NCI-H748 treated with DMSO at 0.1 percent for 48 hours (cell line): ENCODE measurements at regions not wholly inside any gene's neighbourhood (a gene's known extent, or its start where the extent isn't known, plus 50 kb on each side); places are given as distances from the start of the nearest gene placed in this dataset.

Experiments used
- DNase-seq: peaks from one replicate; lab custom pipeline; 2025; lab: John Stamatoyannopoulos, UW

DNA sequence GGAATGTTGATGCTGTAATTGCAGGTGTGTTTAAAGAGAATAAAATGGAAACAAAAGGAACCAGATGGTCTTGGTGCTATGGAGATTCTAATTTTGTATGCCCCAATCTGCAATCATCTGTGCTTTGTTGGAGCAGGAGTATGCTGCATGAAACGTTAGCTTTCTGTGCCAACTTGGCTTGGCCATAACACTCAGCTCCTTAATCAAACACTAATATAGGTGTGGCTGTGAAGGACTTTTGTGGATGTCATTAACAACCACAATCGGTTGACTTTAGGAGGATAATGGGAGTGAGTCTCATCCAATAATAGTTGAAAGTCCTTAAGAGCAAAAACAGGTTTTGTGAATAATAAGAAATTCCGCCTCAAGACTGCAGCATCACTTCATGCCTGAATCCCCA lies 399.2 kb downstream of the NLGN4X start:
- DNase-seq: peak; percentile 43

DNA sequence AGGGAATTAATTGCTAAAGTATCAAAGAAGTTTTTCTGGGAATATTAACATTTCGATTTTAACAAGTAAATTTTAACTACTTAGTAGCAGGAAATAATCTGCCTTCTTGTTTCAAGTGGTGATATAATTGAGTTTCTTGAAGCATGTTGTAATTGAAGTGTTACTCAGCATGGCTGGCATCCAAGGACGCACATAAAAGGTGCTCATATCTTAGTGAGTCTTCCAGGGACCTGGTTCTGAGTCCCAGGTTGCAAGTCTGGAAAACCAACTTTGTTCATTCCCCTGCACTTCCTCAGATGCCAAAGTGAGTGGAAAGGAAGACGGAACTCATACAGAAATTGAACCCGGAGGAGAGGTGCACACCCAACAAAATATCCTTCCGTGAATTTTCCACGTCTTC lies 399.6 kb downstream of the NLGN4X start:
- DNase-seq: no peak

DNA sequence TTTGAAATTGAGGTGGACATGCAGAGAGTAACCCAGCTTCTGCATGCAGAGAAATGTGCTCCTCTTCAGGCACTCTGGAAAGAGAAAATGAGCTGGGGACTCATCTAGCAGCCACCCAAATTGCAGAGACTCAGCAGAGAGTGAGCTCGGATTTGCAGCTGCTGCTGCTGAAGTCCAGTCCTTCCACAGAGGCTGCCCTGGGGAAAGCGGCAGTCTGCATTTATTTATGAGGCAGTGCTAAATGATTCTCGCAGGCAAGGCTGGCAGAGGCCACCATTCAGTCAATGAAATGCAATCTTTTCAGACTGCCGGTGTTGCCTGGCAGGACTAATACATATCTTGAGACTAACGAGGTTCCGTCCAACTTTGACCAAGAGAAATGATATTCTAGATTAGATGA lies 404.8 kb downstream of the NLGN4X start:
- DNase-seq: peak; percentile 27

DNA sequence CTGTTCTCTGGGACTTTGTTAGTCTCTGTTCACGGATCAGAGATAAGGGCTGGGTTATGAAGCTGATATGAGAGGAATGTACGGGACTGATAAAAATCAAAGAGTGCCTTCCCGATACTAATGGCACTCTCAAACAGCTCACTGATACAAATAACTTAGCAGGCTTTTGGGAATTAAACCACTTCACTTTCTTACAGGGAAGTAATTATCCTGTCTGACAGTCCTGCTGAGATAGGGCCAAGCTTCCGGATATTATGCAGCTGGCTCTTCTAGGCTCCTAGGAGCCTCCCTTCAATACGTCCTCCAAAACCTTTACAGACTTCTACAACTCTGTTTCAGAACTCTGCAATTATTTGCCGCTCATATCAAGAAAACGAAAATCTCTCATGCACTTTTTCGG lies 418.0 kb downstream of the NLGN4X start:
- DNase-seq: no peak

DNA sequence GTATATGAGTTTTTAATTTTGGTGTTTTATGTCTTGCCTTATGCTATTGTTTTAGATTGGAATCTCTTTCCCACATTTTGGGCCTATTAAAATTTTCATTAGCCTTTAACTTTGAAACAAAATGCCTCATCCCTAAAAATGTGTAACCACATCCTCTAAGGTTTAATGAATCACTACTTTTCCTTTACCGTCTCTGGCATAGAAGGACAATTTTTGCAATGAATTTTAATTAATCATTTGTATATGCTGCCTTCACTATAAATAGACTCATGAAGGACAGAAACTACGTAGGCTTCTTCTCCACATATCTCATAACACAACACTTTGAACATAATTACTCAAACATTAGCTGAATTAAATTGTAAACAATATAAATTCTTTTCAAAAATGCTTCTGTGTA lies 421.5 kb downstream of the NLGN4X start:
- no peak for DNase-seq

DNA sequence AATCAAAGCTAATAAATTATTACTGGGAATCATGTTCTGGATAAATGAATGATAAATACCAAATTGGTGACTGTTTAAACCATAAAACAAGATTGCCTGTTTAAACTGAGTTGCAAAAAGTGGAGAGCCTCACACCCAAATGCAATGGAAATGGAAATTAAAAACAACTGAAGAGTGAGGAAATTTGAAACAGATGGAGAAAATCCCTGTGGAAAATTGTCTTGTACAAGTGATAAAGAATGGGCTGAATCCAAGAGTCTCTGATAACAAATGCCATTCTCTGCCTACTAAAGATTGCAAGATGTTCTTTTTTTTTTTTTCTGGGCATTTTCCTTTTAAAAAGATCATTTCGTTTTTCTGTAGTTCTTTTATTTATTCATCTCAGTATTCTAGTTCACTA lies 426.3 kb downstream of the NLGN4X start:
- DNase-seq: no peak

DNA sequence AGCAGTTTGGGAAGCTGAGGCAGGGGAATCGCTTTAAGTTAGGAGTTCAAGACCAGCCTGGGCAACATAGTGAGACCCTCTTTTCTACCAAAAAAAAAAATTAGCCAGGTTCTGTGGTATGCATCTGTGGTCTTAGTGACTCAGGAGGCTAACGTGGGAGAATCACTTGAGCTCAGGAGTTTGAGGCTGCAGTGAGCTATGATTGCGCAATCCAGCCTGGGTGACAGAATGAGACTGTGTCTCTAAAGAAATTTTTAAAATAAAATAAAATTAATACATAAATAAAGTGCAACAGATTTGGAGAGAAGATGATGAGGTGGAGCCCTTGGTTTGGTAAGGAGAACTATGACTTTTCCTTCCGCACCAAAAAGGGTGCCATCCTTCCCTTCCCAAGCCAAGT lies 436.9 kb downstream of the NLGN4X start:
- no peak for DNase-seq

DNA sequence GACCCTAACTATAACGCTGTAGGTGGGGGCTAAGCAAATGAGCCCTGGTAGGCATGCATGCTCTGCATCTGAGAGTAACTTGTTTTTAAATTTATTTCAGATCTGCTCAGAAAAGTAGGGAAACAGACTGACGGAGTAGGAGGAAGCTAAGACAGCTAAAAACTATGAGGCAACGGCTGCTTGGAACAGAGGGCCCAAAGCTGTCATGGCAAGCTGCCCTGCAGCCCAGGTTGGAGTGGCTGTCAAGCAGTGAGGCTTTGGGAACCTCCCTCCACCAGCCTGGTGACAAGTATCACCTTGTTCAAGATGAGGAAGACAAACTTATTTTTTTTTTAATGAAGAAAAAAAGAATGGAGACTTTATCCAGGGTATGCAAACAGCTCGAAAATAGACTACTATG lies 439.8 kb downstream of the NLGN4X start:
- DNase-seq: no peak

DNA sequence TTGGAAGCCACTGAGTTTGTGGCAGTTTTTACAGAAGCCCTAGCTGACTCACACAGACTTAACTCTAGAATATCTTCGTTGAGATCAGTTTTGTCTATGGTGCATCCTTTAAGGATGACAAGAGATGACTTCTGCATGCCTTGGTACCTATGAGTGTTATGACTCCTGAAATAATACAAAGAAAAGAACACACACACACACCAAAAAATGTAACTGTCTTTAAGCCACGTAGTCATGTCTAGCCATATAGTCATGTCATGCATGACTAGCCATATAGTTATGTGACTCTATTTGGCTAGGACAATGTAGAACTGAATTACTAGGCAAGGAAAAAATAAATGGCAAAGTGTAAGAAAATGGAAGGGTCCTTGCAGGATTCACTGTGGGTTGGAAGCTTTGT lies 447.8 kb downstream of the NLGN4X start:
- no peak for DNase-seq

DNA sequence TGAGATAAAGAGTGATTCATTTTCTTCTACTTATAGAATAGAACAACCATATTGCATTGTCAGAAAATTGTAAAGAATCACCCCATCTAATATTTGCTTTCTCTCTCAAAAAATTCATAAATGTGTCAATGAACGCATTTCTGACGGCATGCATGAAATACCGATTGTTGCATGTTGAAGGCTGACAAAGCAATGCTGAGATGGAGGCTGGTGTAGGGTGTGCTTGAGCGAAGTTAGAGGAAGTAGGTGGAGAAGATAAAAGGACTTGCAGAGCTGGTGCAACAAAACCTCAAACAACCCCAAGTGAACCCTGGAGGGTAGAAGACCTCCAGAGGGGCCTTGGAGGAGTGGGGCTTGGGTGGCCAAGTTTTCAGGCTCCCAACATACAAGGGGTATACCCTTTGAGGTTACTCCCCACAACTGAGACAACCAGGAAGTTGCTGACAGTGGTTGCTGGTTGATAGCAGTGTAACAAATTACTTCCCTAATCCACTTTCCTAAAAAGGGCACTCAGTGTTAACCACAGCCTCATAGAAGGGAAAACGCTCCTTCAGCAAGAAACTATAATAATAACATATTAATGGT lies 452.7 kb downstream of the NLGN4X start:
- no peak for DNase-seq

DNA sequence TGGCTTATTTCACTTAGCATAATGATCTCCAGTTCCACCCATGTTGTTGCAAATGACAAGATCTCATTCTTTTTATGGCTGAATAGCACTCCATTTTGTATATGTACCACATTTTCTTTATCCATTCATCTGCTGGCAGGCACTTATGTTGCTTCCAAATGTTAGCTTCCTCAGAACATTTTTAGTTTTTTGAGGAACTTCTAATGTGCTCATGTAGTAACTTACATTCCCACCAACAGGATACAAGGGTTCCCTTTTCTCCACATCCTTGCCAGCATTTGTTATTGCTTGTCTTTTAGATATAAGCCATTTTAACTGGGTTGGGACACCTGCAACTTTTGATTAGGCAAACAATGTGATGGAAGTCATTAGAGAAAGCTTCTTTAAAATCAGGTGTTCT lies 454.2 kb downstream of the NLGN4X start:
- no peak for DNase-seq

DNA sequence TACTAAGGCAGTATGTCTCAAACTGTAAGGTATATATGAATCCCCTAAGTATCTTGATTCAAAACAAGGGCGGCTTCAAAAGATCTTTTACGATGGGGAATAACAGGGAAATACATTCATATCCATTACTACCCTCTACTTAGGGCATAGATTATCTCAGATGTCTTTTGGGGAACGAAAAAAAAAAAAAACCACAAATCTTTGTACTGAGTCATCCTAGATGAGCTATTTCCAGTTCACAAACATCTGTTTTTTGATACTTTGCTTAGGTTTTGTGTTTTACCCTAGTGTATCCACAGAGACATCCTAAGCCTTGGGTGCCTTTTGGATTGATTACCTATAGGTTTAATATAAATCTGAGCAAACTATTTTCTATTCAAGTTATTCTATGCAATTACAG lies 457.2 kb downstream of the NLGN4X start:
- DNase-seq: no peak

DNA sequence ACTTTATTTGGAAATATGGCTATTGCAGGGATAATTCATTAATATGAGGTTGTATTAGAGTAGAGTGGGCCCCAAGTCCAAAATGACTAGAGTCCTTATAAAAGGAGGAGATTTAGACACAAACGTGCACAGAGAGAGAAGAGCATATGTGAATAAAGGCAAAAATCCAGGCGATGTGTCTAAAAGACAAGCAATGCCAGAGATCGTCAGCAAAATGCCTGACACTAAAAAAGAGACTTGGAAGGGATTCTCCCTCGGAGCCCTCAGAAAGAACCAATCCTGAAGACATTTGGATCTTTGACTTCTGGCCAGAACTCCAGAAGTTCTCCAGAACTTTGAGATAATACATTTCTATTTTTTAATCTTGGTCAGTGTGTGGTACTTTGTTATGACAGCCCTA lies 472.1 kb downstream of the NLGN4X start:
- DNase-seq: no peak

DNA sequence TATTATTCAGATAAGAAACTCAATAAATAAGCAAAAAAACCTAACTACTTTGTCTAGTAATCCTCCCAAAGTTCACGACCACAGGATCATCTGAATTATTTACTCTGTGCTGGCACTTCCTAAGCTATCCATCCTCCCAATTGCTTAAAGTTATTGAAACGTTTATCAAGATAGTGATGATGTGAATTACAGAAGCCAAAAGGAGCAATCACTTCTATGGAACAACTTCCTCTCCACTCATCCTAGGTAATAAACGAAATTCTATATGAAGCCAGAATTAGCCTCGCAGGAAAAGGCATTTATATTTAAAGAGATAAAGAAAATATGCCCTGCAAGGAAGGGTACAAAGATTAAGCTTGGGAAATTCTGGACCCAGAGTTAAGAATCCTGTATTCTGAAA lies 475.4 kb downstream of the NLGN4X start:
- no peak for DNase-seq

DNA sequence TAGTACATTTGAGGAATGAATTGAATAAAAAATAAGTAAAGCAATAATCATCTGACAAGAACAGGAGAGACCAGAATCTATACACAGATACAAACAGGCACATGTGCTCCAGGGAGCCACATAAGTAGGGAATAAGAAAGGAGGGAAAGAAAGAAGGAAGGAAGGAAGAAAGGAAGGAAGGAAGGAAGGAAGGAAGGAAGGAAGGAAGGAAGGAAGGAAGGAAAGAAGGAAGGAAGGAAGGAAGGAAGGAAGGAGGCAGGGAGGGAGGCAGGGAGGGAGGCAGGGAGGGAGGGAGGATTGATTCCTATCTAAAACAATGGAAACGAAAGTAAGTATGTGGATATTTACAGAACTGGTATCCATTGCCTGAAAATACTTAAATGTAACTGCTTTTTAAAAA lies 475.8 kb downstream of the NLGN4X start:
- no peak for DNase-seq

DNA sequence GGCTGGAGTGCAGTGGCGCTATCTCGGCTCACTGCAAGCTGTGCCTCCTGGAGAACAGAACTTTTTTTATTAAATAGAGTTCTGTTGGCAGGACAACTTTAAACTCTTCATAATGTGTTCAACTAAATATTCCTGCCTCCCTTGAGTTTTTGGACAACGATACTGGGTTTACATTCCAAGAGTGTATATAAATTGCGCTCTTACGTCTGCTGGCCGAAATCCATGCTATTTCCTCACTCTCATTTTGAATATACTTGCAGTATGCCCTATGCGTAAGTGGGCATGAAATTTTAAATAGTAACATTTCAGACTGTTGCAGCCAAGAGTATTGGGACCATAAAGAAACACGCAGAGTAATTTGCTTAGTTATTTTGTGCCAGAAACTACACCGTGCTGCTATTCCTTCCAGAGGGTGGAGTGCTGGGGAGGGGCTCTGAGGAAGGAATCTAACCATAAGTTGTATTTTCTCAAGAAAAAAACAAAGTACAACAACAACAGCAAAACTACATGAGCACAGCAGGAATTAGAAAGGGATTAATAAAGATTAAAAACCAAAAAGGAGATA lies 480.0 kb downstream of the NLGN4X start:
- no peak for DNase-seq

DNA sequence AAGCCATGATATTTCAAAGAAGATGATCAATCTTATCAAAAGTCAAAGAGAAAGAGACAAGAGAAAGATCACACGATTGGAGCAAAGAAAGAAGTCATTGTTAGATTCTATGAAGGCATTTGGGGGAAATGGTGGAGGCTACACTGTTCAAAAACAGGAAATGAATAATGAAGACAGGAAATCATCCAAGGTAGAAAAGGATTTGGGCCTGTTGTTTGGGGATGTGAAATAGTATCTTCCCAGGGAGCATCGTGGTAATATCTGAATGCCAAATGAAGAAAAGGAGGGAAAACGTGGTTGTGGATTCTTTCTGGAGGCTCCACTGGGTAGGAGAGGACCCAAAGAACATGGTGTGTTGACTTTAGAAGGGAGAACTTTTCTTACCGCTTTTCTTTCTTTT lies 482.4 kb downstream of the NLGN4X start:
- DNase-seq: no peak

DNA sequence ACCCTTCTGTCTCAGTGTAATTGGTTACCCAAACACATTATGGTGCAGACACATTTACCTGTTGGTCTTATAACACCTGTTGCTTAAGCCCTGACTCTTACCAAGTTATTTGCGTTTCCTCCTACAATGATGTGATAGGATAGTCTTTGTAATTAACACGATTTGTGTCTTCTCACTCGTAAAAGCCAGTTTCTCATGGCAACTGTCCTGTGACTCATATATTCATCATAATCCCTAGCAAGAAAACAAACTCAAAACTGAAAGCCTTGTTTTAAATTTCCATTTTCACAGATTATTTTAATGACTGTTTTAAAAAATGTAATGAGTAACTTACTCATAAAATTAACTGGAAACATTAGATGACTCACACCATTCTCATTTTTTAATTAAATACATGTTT lies 495.2 kb downstream of the NLGN4X start:
- no peak for DNase-seq

DNA sequence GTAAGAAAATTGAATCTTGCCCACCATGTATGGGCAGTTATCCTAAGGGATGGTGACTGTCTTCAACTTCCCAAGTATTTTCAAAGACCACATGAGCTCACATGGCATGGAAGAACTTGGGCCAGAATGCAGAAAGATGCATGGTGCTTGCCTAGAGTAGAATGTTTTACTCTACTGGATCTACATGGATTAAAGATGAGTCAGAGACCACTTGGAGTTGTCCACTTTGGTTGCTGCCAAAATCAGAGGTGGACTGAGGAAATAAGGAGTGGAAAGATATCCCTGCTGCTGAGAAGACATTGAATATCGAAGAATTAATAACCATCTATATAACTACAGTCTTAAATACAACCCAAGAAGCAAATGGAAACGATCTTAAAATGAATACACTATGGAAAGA lies 498.1 kb downstream of the NLGN4X start:
- DNase-seq: no peak

DNA sequence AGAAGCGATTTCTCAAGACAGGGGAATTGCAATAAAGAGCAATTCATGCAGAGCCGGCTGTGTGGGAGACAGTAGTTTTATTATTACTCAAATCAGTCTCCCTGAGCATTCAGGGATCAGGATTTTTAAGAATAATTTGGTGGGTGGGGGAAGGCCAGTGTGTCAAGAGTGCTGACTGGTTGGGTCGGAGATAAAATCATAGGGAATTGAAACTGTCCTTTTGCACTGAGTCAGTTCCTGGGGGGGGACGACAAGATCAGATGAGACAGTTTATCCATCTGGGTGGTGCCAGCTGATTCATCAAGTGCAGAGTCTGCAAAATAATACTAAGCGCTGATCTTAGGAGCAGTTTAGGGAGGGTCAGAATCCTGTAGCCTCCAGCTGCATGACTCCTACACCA lies 502.4 kb downstream of the NLGN4X start:
- no peak for DNase-seq

DNA sequence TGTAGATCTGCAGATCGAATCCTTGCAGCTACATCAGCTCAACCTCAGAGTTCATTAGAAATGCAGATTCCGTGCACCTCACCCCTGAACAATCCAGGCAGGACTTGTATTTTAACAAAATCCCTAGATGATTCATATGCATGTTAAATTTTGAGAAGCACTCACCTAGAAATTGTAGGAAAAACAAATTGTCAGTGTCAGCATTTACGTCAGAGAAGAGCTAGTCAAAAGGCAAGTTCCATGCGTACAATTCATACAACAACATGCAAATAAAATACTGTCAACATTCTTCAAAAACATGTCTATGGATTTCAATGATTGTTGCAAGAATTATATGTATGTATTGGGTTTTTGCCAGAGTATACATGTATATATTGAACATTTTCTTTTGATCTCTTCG lies 504.5 kb downstream of the NLGN4X start:
- DNase-seq: no peak

DNA sequence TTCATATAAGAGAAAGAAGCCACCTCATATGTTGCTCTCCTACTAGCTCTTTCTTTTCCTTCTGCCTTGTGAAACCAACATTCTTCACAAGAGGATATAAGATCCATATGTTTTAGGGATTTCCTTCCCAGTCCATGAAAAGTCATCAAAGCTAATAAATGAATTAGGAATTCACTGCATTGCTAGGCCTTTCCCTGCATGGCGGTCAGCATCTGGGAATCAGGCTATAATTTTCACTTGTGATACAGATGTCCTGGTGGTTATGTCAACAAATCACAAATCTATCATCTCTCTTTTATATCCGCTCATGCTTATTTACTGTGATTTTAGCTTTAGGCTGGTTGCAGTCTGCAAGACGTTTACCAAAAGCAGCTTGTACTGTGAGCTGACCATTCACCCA lies 510.0 kb downstream of the NLGN4X start:
- no peak for DNase-seq

DNA sequence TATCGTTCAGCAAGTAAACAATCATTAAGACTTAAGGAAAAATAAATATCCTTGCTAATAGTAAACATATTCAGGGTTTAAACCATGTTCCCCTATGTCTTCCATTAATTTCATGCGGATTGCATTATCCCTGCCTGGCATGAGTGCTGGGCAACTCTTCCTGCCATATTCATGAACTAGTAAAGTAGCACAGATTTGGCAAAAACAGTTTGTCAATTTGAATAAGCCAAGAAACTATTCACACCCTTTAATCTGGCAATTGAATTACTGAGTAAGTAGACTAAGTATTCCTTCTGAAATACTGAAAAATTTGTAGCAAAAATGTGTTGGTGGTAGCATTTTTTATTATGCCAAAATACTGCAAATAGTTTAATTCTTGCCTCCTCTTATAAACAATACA lies 512.0 kb downstream of the NLGN4X start:
- no peak for DNase-seq

DNA sequence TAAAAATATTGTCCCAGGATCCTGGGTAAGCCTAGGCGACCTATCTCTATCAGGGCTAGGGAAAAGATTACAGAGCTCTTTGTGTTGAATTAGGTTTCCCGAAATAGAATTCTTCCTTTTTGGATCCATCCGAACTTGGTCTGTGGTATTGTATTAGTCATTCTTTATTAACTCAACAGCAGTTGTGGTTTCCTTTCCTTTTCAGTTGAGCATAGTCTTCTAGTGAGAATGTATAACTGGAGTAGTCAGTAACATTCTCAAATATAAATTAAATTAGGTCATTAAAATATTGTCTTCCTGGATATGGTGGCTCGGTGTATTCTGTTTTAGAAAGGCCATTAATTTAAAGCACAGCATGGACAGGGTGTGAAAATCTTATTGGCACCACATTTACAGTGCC lies 520.4 kb downstream of the NLGN4X start:
- DNase-seq: no peak

DNA sequence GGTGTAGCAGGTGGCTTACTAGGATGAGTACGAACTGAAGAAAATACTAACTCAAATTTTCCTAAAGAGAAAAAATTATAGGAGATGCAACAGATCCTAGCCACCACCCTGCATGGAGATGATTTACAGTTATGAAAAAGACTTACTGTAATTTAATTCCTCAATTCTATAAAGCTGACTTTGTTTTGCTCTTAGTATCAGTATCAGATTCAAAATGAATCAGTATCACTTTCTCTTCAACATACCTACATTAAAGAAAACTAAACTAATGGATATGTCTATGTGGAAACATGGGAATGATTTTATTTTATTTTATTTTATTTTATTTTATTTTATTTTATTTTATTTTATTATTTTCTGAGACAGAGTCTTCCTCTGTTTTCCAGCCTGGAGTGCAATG lies 525.8 kb downstream of the NLGN4X start:
- no peak for DNase-seq
